SK-MEL-5 (cell line): ENCODE measurements at regions not wholly inside any gene's neighbourhood (a gene's known extent, or its start where the extent isn't known, plus 50 kb on each side); places are given as distances from the start of the nearest gene placed in this dataset.

Experiments used
- DNase-seq: peaks from one replicate; pipeline ENCODE4 v3.0.0-alpha.2; 2016; ENCODE audit warnings: low read depth, low spot score
- in situ Hi-C: cut with HindIII; loops from 2 replicates; pipeline ENCODE4 v1.10.0; 2016; ENCODE audit warnings: low sequenced_read_pairs, high pct_unique_total_duplicates, low pct_unique_long_range_greater_than_20kb

- no peak for DNase-seq
- in situ Hi-C loops = no loop called here
Observed at GRCh38 chr1:81128079-81128478, 672.7 kb upstream of the ADGRL2 start.

- DNase-seq = no peak
Observed at GRCh38 chr1:81126989-81127581, 673.6 kb upstream of the ADGRL2 start.

GRCh38 chr1:81125672-81126071, 675.1 kb upstream of the ADGRL2 start:
- DNase-seq = no peak

More at GRCh38 chr1:81126989-81127581, 673.6 kb upstream of the ADGRL2 start:
- in situ Hi-C loops = no loop called here

GRCh38 chr1:81121306-81121705, 679.4 kb upstream of the ADGRL2 start:
- no peak for DNase-seq
- in situ Hi-C loops = no loop called here

More at GRCh38 chr1:81125672-81126071, 675.1 kb upstream of the ADGRL2 start:
- in situ Hi-C loops = no loop called here

- in situ Hi-C loops = no loop called here
- DNase-seq = no peak
Observed at GRCh38 chr1:81119319-81119718, 681.4 kb upstream of the ADGRL2 start.

- no peak for DNase-seq
- in situ Hi-C loops = no loop called here
Observed at GRCh38 chr1:81118550-81118949, 682.2 kb upstream of the ADGRL2 start.

- no peak for DNase-seq
- in situ Hi-C loops = no loop called here
Observed at GRCh38 chr1:81115422-81115821, 685.3 kb upstream of the ADGRL2 start.

- DNase-seq = no peak
- in situ Hi-C loops = no loop called here
Observed at GRCh38 chr1:81114191-81114590, 686.5 kb upstream of the ADGRL2 start.

GRCh38 chr1:81113688-81114087, 687.0 kb upstream of the ADGRL2 start:
- in situ Hi-C loops = no loop called here
- no peak for DNase-seq

GRCh38 chr1:81111818-81112217, 688.9 kb upstream of the ADGRL2 start:
- no peak for DNase-seq
- in situ Hi-C loops = no loop called here

- in situ Hi-C loops = no loop called here
- DNase-seq = no peak
Observed at GRCh38 chr1:81109038-81109437, 691.7 kb upstream of the ADGRL2 start.

GRCh38 chr1:81097860-81098259, 702.9 kb upstream of the ADGRL2 start:
- DNase-seq = no peak
- in situ Hi-C loops = no loop called here

GRCh38 chr1:81073580-81073979, 727.2 kb upstream of the ADGRL2 start:
- DNase-seq = no peak
- in situ Hi-C loops = no loop called here

GRCh38 chr1:81071969-81072753, 728.6 kb upstream of the ADGRL2 start:
- DNase-seq = no peak
- in situ Hi-C loops = no loop called here

- in situ Hi-C loops = no loop called here
- no peak for DNase-seq
Observed at GRCh38 chr1:81071072-81071858, 729.5 kb upstream of the ADGRL2 start.

- DNase-seq = no peak
- in situ Hi-C loops = no loop called here
Observed at GRCh38 chr1:81069856-81070255, 730.9 kb upstream of the ADGRL2 start.

GRCh38 chr1:81068726-81069125, 732.0 kb upstream of the ADGRL2 start:
- in situ Hi-C loops = no loop called here

GRCh38 chr1:81053826-81054225, 746.9 kb upstream of the ADGRL2 start:
- in situ Hi-C loops = no loop called here
- DNase-seq = no peak

More at GRCh38 chr1:81068726-81069125, 732.0 kb upstream of the ADGRL2 start:
- DNase-seq = no peak
